ENCODE measurements at regions not wholly inside any gene's neighbourhood (a gene's known extent, or its start where the extent isn't known, plus 50 kb on each side); places are given as distances from the start of the nearest gene placed in this dataset.

GRCh38 chr15:69806287-69806915, 291.3 kb downstream of the TLE3 start:
- TF ChIP-seq POLR2A (IDR thresholded peaks at IDR 0.05; ENCODE audit: low read length): no peak
- no peak for TF ChIP-seq CTCF (IDR thresholded peaks at IDR 0.05)
- TF ChIP-seq NR3C1 (IDR thresholded peaks at IDR 0.05): no peak
- TF ChIP-seq MAX (IDR thresholded peaks at IDR 0.05): no peak
- no peak for TF ChIP-seq EP300 (IDR thresholded peaks at IDR 0.05)
- TF ChIP-seq REST (IDR thresholded peaks at IDR 0.05): no peak
- no peak for TF ChIP-seq PHF8 (IDR thresholded peaks at IDR 0.05; ENCODE audit: borderline replicate concordance, low read depth)
